ENCODE measurements at regions not wholly inside any gene's neighbourhood (a gene's known extent, or its start where the extent isn't known, plus 50 kb on each side); places are given as distances from the start of the nearest gene placed in this dataset.

GRCh38 chr7:81414411-81414810 lies 355.4 kb downstream of the HGF start:
- TF ChIP-seq NFIC (IDR thresholded peaks at IDR 0.05) (no peak), RAD21 (IDR thresholded peaks at IDR 0.05; ENCODE audit: low read depth) (no peak), CREB1 (IDR thresholded peaks at IDR 0.05; ENCODE audit: low read depth) (no peak), USF1 (IDR thresholded peaks at IDR 0.05) (no peak), EP300 (IDR thresholded peaks at IDR 0.05; ENCODE audit: borderline replicate concordance) (no peak), FOXM1 (IDR thresholded peaks at IDR 0.05; ENCODE audit: borderline replicate concordance, low read depth) (no peak), ZBTB7A (IDR thresholded peaks at IDR 0.05; ENCODE audit: low read depth) (no peak), REST (IDR thresholded peaks at IDR 0.05; ENCODE audit: low read depth) (no peak), TAF1 (IDR thresholded peaks at IDR 0.05; ENCODE audit: low read depth) (no peak)

All from Ishikawa (cell line).